ENCODE measurements at regions not wholly inside any gene's neighbourhood (a gene's known extent, or its start where the extent isn't known, plus 50 kb on each side); places are given as distances from the start of the nearest gene placed in this dataset.

DNA sequence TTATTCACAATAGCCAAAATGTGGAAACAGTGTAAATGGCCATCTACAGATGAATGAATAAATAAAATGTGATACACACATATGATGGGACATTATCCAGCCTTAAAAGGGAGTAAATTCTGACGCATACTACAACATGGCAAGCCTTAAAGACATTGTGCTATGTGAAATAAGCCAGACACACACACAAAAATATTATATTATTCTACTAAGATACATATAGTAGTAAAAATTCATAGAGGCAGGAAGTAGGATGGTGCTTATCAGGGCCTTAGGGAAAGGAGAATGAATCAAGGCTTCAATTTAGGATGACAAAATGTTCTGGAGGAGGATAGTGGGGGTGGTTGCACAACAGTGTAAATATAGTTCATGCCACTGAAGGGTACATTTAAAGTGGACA is 346.7 kb upstream of the SMARCA2 start:
- TF ChIP-seq EZH2 (IDR thresholded peaks at IDR 0.05) (no peak), POLR2AphosphoS5 (IDR thresholded peaks at IDR 0.05; ENCODE audit: borderline replicate concordance, low read depth, low read length) (no peak)
